GM18861 (cell line): ENCODE measurements at regions not wholly inside any gene's neighbourhood (a gene's known extent, or its start where the extent isn't known, plus 50 kb on each side); places are given as distances from the start of the nearest gene placed in this dataset.
"Not testable (repeated sequence)": the region's sequence is repeated elsewhere in the genome, so short reads cannot be mapped to it uniquely, and the experiment has no call there.

Experiments used
- ATAC-seq: cut with Tn5 transposase; IDR thresholded peaks from one replicate; pipeline ENCODE4 v1.9.1; 2021; ENCODE audit not compliant: unreplicated experiment

DNA sequence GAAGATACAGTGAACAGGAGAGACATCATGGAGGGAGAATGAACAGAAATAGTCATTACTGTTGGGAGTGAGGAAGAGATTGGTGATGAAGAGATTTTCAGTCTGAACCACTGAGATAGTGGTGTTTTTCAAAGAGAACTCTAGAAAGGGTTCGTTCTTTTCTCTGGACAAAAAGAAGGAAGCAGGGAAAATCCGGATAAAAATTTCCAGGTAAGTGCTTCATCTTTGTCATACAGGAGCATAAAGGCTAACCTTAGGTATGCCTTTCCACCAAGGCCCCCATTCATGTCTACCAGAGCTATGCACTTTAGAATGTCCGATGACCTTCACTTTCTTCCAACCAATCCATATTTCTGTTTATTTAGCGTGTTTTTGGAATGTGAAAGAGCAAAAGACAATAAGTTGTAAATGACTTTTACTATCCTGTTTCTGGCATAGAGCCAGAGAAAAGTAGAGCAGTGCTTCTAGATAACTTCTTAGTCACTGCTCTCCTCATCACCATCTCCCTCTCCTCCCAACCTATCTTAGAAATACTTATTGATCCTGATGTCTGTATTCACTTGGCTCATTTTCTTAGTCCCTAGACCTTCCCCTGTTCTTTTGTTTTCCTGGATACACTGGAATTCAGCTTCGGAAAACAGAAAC is 116.5 kb downstream of the TTC6 start:
- ATAC-seq: no peak

DNA sequence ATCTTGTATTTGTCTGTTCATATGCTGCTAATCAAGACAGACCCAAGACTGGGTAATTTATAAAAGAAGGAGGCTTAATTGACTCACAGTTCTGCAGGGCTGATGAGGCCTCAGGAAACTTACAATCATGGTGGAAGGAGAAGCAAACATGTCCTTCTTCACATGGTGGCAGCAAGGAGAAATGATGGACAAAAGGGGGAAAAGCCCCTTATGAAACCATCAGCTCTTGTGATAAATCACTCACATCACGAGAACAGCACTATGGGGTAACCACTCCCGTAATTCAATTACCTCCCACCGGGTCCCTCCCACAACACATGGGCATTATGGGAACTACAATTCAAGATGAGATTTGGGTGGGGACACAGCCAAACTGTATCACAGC is 117.0 kb downstream of the TTC6 start:
- not testable (repeated sequence) for ATAC-seq

DNA sequence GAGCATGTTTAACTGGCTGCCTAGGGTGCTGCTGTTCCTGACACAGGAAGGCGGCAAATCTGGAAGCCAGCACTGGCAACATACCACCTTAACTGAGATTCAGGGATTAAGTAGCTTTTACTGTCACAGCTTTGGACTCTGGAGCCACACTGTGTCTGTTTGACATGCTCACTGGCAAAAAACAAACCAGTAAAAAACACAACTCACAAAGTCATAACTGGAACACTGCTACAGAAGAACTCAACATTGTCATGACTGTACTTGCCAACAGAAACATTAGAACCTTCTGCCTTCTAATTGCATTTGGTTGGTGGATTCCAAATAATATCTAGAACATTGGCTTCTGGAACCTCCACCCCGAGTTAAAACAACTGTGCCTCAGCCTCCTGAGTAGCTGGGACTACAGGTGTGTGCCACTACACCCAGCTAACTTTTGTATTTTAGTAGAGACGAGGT is 117.6 kb downstream of the TTC6 start:
- no peak for ATAC-seq

- ATAC-seq: no peak
Observed at GRCh38 chr14:37720131-37720530, 124.7 kb downstream of the TTC6 start.

GRCh38 chr14:37721976-37722659 is 126.7 kb downstream of the TTC6 start:
- ATAC-seq: no peak

GRCh38 chr14:37723515-37723914 is 128.1 kb downstream of the TTC6 start:
- no peak for ATAC-seq

DNA sequence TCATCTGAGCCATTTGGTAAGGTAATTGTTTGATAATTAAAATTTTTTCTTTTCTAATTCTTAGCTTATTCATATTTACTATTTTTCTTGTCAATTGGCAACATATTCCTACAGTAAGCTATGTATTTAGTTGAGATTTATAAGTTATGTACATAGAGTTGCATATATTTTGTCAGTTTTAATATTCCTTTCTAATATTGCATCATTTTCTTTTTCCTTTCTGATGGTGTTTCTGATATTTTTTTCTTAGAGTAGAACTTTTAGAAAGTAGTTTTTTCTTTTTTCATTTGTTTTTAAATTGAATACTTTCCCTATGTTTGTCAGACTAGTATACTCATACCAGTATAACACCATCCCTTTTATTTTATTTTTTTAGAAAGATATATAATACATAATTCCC is 131.3 kb downstream of the TTC6 start:
- ATAC-seq: no peak

GRCh38 chr14:37729218-37729617 is 133.8 kb downstream of the TTC6 start:
- no peak for ATAC-seq

GRCh38 chr14:37731094-37731493 is 135.7 kb downstream of the TTC6 start:
- ATAC-seq: no peak

DNA sequence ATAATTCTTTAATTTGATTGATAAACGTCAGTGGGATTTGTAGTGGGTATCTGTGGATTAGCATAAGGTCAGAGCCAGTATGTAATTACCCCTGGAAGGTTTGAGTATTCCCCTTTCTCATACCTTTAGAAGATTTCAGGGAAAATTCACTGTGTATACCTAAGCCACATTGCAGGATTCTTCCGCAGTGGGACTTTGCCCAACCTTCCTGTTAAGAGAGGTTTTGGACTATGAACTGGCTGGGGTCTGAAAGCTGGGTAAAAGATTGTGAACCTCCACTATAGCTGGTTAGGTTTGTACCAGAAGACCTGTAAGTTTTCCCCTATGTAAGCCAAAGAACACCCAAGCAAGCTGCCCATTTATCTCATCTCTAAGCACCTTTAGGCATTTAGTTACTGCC is 150.2 kb downstream of the TTC6 start:
- ATAC-seq: no peak

DNA sequence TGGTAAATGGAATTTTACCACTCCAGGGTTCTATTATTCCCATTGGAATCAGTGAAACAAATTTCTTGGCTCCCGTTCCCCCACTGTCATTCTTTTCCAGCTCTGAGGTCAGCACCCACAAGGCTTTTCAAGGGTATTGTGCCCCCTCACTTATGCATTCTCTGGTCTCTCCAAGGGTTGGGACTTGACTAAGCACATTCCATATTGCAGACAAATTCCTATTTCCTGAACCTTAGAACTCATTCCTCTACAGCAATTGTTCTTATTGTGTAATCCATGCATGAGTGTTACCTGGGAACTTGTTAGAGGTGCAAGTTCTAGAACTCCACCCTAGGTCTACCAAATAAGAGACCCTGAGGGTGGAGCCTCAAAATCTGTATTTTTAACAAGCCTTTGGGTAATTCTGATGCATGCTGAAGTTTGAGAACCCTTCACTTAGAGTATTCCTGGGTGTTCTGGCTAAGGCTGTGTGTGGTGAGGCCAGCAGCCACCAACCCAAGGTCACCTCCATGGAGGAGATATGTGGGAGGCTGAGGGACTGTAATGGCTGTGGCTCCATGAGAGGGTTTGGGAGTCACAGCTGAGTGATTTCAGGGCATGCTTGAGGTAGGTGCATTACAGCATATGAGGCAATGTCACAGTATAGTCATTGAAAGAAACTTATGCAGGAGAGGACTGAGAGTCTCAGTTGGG is 150.9 kb downstream of the TTC6 start:
- ATAC-seq: no peak

DNA sequence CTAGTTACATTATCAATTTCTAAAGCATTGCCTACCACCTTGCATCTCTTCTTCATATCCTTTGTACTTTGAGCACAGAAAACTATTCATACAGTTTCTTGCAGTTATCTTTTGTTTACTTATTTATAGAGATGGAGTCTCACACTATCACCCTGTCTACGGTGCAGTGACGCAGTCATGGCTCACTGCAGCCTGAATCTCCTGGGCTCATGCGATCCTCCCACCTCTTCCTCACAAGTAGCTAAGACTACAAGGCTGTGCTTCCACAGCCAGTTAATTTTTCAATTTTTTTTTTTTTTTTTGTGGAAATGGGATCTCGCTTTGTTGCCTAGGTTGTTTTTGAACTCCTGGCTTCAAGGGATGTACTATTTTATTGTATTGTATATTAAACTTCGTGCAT is 158.0 kb downstream of the TTC6 start:
- ATAC-seq: no peak

- not testable (repeated sequence) for ATAC-seq
Observed at GRCh38 chr14:37760275-37760674, 164.8 kb downstream of the TTC6 start.

DNA sequence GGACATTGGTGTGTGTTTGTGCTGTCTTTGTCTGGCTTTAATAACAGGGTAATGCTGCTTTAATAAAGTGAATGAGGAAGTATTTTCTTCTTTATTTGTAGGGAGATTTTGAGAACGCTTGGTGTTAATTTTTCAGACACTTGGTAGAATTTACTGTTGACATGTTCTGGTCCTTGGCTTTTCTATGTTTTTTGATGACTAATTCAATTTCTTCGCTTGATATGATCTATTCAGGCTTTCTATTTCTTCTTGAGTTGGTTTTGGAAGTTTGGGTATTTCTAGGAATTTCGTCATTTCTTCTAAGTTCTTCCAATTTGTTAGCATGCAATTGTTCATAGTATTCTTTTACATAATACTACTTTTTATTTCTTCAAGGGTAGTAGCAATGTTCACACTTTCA is 167.8 kb downstream of the TTC6 start:
- ATAC-seq: no peak

DNA sequence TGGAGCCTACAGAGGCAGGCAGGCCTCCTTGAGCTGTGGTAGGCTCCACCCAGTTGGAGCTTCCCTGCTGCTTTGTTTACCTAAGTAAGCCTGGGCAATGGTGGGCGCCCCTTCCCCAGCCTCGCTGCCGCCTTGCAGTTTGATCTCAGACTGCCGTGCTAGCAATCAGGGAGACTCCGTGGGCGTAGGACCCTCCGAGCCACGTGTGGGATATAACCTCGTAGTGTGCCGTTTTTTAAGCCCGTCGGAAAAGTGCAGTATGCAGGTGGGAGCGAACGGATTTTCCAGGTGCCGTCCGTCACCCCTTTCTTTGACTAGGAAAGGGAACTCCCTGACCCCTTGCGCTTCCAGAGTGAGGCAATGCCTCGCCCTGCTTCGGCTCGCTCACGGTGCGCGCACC is 176.9 kb downstream of the TTC6 start:
- not testable (repeated sequence) for ATAC-seq

DNA sequence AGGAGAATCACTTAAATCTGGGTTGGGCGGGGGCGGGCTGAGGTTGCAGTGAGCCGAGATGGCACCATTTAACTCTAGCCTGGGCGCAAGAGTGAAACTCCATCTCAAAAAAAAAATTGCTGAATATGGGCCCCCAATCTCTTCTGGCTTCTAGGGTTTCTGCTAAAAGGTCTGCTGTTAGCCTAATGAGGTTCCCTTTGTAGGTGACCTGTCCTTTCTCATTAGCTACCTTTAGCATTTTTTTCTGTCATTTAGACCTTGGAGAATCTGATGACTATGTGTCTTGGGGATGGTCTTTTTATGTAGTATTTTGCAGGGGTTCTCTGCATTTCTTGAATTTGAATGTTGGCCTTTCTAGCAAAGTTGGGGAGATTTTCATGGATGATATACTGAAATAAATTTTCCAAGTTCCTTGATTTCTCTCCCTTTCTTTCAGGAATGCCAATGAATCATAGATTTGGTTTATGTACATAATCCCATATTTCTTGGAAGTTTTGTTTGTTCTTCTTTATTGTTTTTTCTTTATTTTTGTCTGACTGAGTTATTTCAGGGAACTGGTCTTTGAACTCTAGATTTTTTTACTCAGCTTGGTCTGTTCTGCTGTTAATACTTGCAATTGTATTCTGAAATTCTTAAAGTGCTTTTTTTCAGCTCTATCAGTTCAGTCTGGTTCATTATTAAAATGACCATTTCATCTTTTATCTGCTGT is 181.5 kb downstream of the TTC6 start:
- ATAC-seq: no peak

DNA sequence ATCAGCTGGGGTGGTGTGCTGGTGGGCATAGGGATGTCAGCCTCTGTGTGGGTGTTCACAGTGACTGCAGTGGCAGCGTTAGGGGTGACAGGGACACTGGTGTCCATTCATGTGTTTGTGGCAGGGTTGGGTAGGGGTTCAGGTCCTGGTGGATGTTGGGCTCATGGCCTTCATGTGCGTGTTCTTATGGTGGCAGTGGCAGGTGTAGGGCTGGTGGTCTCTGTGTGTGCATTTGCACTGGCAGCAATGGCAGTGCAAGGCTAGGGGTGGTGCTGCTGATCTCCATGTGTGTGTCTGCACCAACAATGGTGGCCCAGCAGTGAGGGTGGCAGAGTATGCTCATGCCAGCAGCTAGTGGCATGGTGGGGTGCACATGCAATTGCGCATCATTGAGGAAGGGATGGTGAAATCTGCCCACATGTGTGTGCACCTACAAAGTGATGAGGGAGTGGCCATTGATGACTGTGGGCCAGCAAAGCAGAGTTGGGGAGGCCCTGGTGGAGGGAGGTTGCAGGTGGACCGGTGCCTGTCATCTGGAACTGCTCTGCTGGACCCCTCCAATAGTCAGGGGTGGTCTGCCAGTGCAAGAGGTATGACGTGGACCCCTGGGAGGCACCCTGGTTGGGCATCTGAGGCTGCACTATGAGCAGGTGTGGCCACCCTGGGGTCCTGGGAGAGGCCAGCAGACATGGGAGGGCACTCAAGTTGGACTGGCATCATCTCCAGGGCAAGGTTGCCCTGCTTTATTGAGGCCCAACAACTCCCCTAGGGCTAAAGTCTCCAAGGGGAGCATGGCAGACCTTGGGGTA is 182.9 kb downstream of the TTC6 start:
- ATAC-seq: no peak

GRCh38 chr14:37779480-37779879 is 184.1 kb downstream of the TTC6 start:
- no peak for ATAC-seq

DNA sequence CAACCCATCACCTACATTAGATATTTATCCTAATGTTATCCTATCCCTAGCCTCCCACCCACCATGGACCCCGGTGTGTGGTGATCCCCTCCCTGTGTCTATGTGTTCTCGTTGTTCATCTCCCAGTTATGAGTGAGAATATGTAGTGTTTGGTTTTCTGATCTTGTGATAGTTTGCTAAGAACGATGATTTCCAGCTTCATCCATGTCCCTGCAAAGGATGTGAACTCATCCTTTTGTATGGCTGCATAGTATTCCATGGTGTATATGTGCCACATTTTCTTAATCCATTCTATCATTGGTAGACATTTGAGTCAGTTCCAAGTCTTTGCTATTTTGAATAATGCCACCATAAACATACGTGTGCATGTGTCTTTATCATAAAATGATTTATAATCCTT is 185.3 kb downstream of the TTC6 start:
- not testable (repeated sequence) for ATAC-seq

- not testable (repeated sequence) for ATAC-seq
Observed at GRCh38 chr14:37784203-37784826, 188.9 kb downstream of the TTC6 start.
